Fibroblast of lung (primary cell): ENCODE measurements at regions not wholly inside any gene's neighbourhood (a gene's known extent, or its start where the extent isn't known, plus 50 kb on each side); places are given as distances from the start of the nearest gene placed in this dataset.

Experiments used
- DNase-seq, 2 donors: peaks; one replicate each; pipeline versions ENCODE4 v3.0.0 to v3.0.0-alpha.2; 2010; ENCODE audit warnings: low read depth in 2 of 2
- H2AFZ ChIP-seq: 2 replicates; pipeline ENCODE4 v1.5.1; 2012; ENCODE audit warnings: low read length, control low read depth, inconsistent platforms
- H3K27ac ChIP-seq: 2 replicates; pipeline ENCODE4 v1.5.1; 2011; ENCODE audit warnings: low read length, control low read depth; ENCODE audit not compliant: insufficient read depth
- H3K27me3 ChIP-seq: 2 replicates; pipeline ENCODE4 v1.5.1; 2011; ENCODE audit warnings: mild to moderate bottlenecking, low read length; ENCODE audit not compliant: control insufficient read depth, insufficient read depth
- H3K36me3 ChIP-seq: 2 replicates; pipeline ENCODE4 v1.5.1; 2011; ENCODE audit warnings: low read length; ENCODE audit not compliant: control insufficient read depth, insufficient read depth
- H3K4me1 ChIP-seq: 2 replicates; pipeline ENCODE4 v1.5.1; 2011; ENCODE audit warnings: low read length; ENCODE audit not compliant: control insufficient read depth, insufficient read depth; ENCODE audit errors: extremely low read depth
- H3K4me2 ChIP-seq: 2 replicates; pipeline ENCODE4 v1.5.1; 2011; ENCODE audit warnings: low read length, control low read depth; ENCODE audit not compliant: insufficient read depth; ENCODE audit errors: extremely low read depth
- H3K4me3 ChIP-seq, 4 experiments: fragments of 200-600 bp in 1 of 4; sonication (generic) in 1 of 4; replicated peaks in 1 of 4; 2 replicates each; pipeline ENCODE4 v1.5.1; 2011 to 2016; ENCODE audit warnings: low read length in 4 of 4, low read depth in 3 of 4, mild to moderate bottlenecking in 3 of 4, control low read depth in 2 of 4, inconsistent platforms in 1 of 4, mixed read lengths in 1 of 4; ENCODE audit not compliant: insufficient read depth in 1 of 4; ENCODE audit errors: control extremely low read depth in 1 of 4
- H3K79me2 ChIP-seq: 2 replicates; pipeline ENCODE4 v1.5.1; 2012; ENCODE audit warnings: mild to moderate bottlenecking, low read length, inconsistent platforms; ENCODE audit not compliant: control insufficient read depth, insufficient read depth
- H3K9ac ChIP-seq: 2 replicates; pipeline ENCODE4 v1.5.1; 2011; ENCODE audit warnings: mild to moderate bottlenecking, low read length, control low read depth; ENCODE audit not compliant: insufficient read depth
- H3K9me3 ChIP-seq: 2 replicates; pipeline ENCODE4 v1.5.1; 2012; ENCODE audit warnings: low read depth, low read length; ENCODE audit not compliant: control insufficient read depth, insufficient read depth
- H4K20me1 ChIP-seq: 2 replicates; pipeline ENCODE4 v1.5.1; 2011; ENCODE audit warnings: low read length; ENCODE audit not compliant: control insufficient read depth, insufficient read depth; ENCODE audit errors: extremely low read depth
- CTCF ChIP-seq, 2 donors: IDR thresholded peaks in 1 of 2; conservative IDR thresholded peaks in 1 of 2; 1 replicate in 1 of 2; 2 replicates in 1 of 2; pipeline ENCODE4 v1.5.1; 2011 to 2012; ENCODE audit warnings: low read length in 2 of 2, control low read depth in 1 of 2, inconsistent platforms in 1 of 2, low read depth in 1 of 2, mild to moderate bottlenecking in 1 of 2
- EZH2 ChIP-seq: IDR thresholded peaks from 2 replicates; pipeline ENCODE4 v1.5.1; 2012; ENCODE audit warnings: low read length, control low read depth, mild to moderate bottlenecking; ENCODE audit errors: missing control alignments

GRCh38 chr11:37322333-37323194 lies 724.5 kb upstream of the RAG2 start:
- Histone ChIP-seq H3K4me2 (no peak overlapping the region), H3K4me1 (no peaks in the 10 kb centered on the region), H4K20me1 (no peaks in the 10 kb centered on the region), H3K9ac (no peak overlapping the region), H3K27me3 (no peaks in the 10 kb centered on the region), H3K9me3 (no peaks in the 10 kb centered on the region), H3K79me2 (no peaks in the 10 kb centered on the region), H2AFZ (no peak overlapping the region), H3K36me3 (no peaks in the 10 kb centered on the region), H3K4me3 (peak overlapping the region in 1 of 4 experiments; percentile 23), H3K27ac (no peak overlapping the region)
- TF ChIP-seq CTCF (conservative IDR thresholded peaks at IDR 0.05 in 1 of 2, IDR thresholded peaks at IDR 0.05 in 1 of 2; ENCODE audit: low read depth in 1 of 2, low read length in 2 of 2) = no peak
- no peak for TF ChIP-seq EZH2
- no peak for DNase-seq

- Histone ChIP-seq H2AFZ (no peak overlapping the region), H3K27ac (no peak overlapping the region), H3K4me2 (no peak overlapping the region), H3K4me1 (no peaks in the 10 kb centered on the region), H3K27me3 (no peaks in the 10 kb centered on the region), H3K79me2 (no peaks in the 10 kb centered on the region), H3K36me3 (no peaks in the 10 kb centered on the region), H3K9me3 (no peaks in the 10 kb centered on the region), H3K9ac (no peak overlapping the region), H3K4me3 (no peak overlapping the region), H4K20me1 (no peaks in the 10 kb centered on the region)
- peak; percentile 0 to 12 for DNase-seq
- no peak for TF ChIP-seq CTCF (conservative IDR thresholded peaks at IDR 0.05 in 1 of 2, IDR thresholded peaks at IDR 0.05 in 1 of 2; ENCODE audit: low read depth in 1 of 2, low read length in 2 of 2)
- no peak for TF ChIP-seq EZH2
These were observed 722.9 kb upstream of the RAG2 start for GRCh38 chr11:37320921-37321320.

GRCh38 chr11:37317803-37318202 lies 719.8 kb upstream of the RAG2 start:
- H3K9me3 ChIP-seq = no peaks in the 10 kb centered on the region
- H3K79me2 ChIP-seq = no peaks in the 10 kb centered on the region
- TF ChIP-seq CTCF (conservative IDR thresholded peaks at IDR 0.05 in 1 of 2, IDR thresholded peaks at IDR 0.05 in 1 of 2; ENCODE audit: low read depth in 1 of 2, low read length in 2 of 2) = no peak
- TF ChIP-seq EZH2 = no peak
- no peaks in the 10 kb centered on the region for H3K36me3 ChIP-seq
- H3K9ac ChIP-seq = no peak overlapping the region
- no peak overlapping the region for H2AFZ ChIP-seq
- H3K27ac ChIP-seq = no peak overlapping the region
- no peak for DNase-seq
- no peaks in the 10 kb centered on the region for H3K27me3 ChIP-seq
- H4K20me1 ChIP-seq = no peaks in the 10 kb centered on the region
- no peaks in the 10 kb centered on the region for H3K4me1 ChIP-seq
- no peak overlapping the region for H3K4me2 ChIP-seq
- no peak overlapping the region for H3K4me3 ChIP-seq
